HEK293T (cell line): ENCODE measurements at regions not wholly inside any gene's neighbourhood (a gene's known extent, or its start where the extent isn't known, plus 50 kb on each side); places are given as distances from the start of the nearest gene placed in this dataset.
"Not testable (repeated sequence)": the region's sequence is repeated elsewhere in the genome, so short reads cannot be mapped to it uniquely, and the experiment has no call there.

Experiments
- CTCF ChIA-PET: fragments of 350-600 bp; formaldehyde crosslinking; extraction: SDS; loops from one replicate; lab custom pipeline; 2021; ENCODE audit warnings: antibody characterized with exemption, inconsistent platforms; lab: Yijun Ruan, JAX
- POLR2A ChIA-PET: fragments of 350-600 bp; formaldehyde crosslinking; extraction: SDS; loops from one replicate; lab custom pipeline; 2020; ENCODE audit warnings: antibody characterized with exemption, inconsistent platforms; lab: Yijun Ruan, JAX
- DNase-seq: peaks from one replicate; pipeline ENCODE4 v3.0.0; 2012; ENCODE audit warnings: mixed read lengths; ENCODE audit errors: extremely low spot score
- ARNT ChIP-seq: fragments of 450-650 bp; IDR thresholded peaks from 2 replicates; pipeline ENCODE4 v1.6.1; 2017; ENCODE audit warnings: mild to moderate bottlenecking
- BHLHE40 ChIP-seq: fragments of 450-650 bp; IDR thresholded peaks from 2 replicates; pipeline ENCODE4 v1.6.1; 2016; ENCODE audit warnings: mild to moderate bottlenecking, moderate library complexity, borderline replicate concordance
- CTBP1 ChIP-seq: fragments of 450-650 bp; IDR thresholded peaks from 2 replicates; pipeline ENCODE4 v1.6.1; 2016; ENCODE audit warnings: borderline replicate concordance
- ELF4 ChIP-seq: fragments of 450-650 bp; IDR thresholded peaks from 2 replicates; pipeline ENCODE4 v1.6.1; 2017; ENCODE audit warnings: antibody characterized with exemption
- FOXA1 ChIP-seq: fragments of 450-650 bp; IDR thresholded peaks from 2 replicates; pipeline ENCODE4 v1.6.1; 2016; ENCODE audit warnings: mild to moderate bottlenecking
- FOXK2 ChIP-seq: fragments of 450-650 bp; IDR thresholded peaks from 2 replicates; pipeline ENCODE4 v1.6.1; 2016; ENCODE audit warnings: mild to moderate bottlenecking
- FOXM1 ChIP-seq: fragments of 450-650 bp; IDR thresholded peaks from 2 replicates; pipeline ENCODE4 v1.6.1; 2017; ENCODE audit warnings: mild to moderate bottlenecking, borderline replicate concordance
- HDGF ChIP-seq: fragments of 450-650 bp; IDR thresholded peaks from 2 replicates; pipeline ENCODE4 v1.6.1; 2017; ENCODE audit warnings: antibody characterized with exemption, borderline replicate concordance
- L3MBTL2 ChIP-seq: fragments of 450-650 bp; conservative IDR thresholded peaks from 2 replicates; pipeline ENCODE4 v1.6.1; 2016; ENCODE audit warnings: mild to moderate bottlenecking
- LEF1 ChIP-seq: fragments of 450-650 bp; IDR thresholded peaks from 2 replicates; pipeline ENCODE4 v1.6.1; 2017; ENCODE audit warnings: mild to moderate bottlenecking, borderline replicate concordance
- NFRKB ChIP-seq: fragments of 450-650 bp; IDR thresholded peaks from 2 replicates; pipeline ENCODE4 v1.6.1; 2016; ENCODE audit warnings: mild to moderate bottlenecking, moderate library complexity
- SP1 ChIP-seq: fragments of 450-650 bp; IDR thresholded peaks from 2 replicates; pipeline ENCODE4 v1.6.1; 2017
- SUZ12 ChIP-seq: fragments of 450-650 bp; IDR thresholded peaks from 2 replicates; pipeline ENCODE4 v1.6.1; 2016; ENCODE audit warnings: mild to moderate bottlenecking
- TARDBP ChIP-seq: fragments of 450-650 bp; IDR thresholded peaks from 2 replicates; pipeline ENCODE4 v1.6.1; 2016
- ZNF384 ChIP-seq: fragments of 450-650 bp; IDR thresholded peaks from 2 replicates; pipeline ENCODE4 v1.6.1; 2016
- TF ChIP-seq, protein P1 (sequence below): fragments of 450-650 bp; IDR thresholded peaks from 2 replicates; pipeline ENCODE4 v1.6.1; 2016

DNA sequence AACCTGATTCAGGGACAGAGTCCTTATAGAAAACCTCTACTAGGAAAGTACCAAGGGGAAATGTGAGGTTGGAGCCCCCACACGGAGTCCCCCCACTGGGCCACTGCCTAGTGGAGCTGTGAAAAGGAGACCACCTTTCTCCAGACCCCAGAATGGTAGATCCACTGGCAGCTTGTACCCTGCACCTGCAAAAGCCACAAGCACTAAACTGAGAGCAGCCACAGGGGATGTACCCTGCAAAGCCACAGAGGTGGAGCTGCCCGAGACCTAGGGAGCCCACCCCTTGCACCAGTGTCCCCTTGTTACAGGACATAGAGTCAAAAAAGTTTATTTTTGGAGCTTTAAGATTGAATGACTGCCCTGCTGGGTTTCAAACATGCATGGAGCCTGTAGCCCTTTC lies 87.2 kb upstream of the KCNMA1 start:
- POLR2A ChIA-PET, result interaction anchor here (0.7 kb wide), 1 partner anchor 12 kb away, joined by 3 read pairs; no protein-coding TSS in a partner anchor
- CTCF ChIA-PET, result interaction anchor here (1.3 to 1.8 kb wide), 2 partner anchors 8 to 14 kb away, joined by 3 to 8 read pairs; no protein-coding TSS in a partner anchor
- DNase-seq, result no peak
- no peak for TF ChIP-seq L3MBTL2

- no peak for TF ChIP-seq TARDBP
- no peak for TF ChIP-seq FOXK2
- TF ChIP-seq CTBP1, result no peak
- TF ChIP-seq, protein P1, sequence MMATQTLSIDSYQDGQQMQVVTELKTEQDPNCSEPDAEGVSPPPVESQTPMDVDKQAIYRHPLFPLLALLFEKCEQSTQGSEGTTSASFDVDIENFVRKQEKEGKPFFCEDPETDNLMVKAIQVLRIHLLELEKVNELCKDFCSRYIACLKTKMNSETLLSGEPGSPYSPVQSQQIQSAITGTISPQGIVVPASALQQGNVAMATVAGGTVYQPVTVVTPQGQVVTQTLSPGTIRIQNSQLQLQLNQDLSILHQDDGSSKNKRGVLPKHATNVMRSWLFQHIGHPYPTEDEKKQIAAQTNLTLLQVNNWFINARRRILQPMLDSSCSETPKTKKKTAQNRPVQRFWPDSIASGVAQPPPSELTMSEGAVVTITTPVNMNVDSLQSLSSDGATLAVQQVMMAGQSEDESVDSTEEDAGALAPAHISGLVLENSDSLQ, result no peak
- no peak for TF ChIP-seq ZNF384
- no peak for TF ChIP-seq LEF1
- ChIA-PET POLR2A (no interaction called here), CTCF (interaction anchor here (1.0 to 1.5 kb wide), 3 partner anchors 9 to 33 kb away, joined by 3 to 7 read pairs (median 3); no protein-coding TSS in a partner anchor)
- DNase-seq, result no peak
Measured at GRCh38 chr10:77723376-77723775, 85.8 kb upstream of the KCNMA1 start.

DNA sequence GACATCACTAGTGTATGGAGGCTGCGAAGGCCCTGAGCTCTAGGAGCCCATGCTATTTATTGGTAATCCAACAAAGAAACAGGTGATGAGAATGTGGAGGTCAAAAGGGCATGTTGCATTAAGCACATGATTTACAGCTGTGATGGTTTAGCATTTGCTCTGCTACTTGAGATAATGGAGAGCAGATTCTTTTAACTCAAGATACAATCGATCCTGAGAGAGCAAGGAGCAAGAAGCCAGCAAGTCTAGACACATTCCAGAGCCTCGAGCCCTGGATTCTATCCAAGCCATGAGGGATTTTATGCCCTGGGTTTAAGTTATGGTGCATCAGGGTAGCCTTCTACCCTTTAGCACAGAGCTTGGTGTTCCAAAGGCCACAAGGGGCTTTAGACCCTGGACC lies 85.3 kb upstream of the KCNMA1 start:
- CTCF ChIA-PET, result interaction anchor here (0.6 to 1.5 kb wide), 4 partner anchors 9 to 34 kb away, joined by 3 to 7 read pairs (median 3); no protein-coding TSS in a partner anchor
- DNase-seq, result not testable (repeated sequence)

DNA sequence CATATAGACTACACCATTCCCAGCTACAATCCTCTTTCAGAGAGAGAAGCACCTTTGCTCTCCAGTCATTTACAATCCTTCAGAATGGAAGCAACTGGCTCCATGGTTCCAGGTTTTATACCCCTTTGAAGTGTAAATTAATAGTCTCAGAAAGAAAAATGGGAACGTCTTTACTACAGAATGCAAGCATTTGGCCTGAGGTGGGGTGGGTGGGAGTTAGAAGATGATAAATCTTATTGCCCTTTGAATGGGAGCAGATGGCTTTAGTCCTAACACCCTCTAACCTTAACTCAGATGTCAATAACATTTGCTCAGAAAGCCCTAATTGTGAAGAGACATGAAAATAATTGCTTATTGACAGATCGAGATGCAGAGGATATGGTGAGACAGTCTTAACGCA lies 84.2 kb upstream of the KCNMA1 start:
- no peak for TF ChIP-seq ARNT
- no peak for TF ChIP-seq L3MBTL2
- TF ChIP-seq TARDBP, result no peak
- no peak for TF ChIP-seq LEF1
- ChIA-PET CTCF (no interaction called here), POLR2A (no interaction called here)
- no peak for DNase-seq

More for the DNA sequence above, 85.3 kb upstream of the KCNMA1 start:
- POLR2A ChIA-PET, result not testable (repeated sequence)

DNA sequence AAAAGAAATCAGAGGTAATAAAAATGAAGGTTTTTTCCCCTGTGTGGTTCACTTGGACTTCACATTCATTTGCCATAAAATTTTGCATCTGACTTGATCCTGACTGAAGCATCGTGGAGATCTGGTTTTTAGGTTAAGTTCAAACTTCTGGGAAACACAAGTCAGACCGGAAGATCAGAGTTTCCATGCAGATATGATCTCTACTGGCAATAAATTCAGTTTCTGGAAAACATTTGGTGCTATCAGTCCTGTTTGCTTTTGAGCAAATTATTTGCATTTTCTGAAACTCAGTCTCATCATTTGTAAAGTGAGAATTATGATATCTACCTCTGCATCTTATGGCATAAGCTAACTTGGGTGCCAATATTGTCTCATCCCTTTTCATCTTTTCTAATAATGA lies 81.3 kb upstream of the KCNMA1 start:
- TF ChIP-seq, protein P1, result no peak
- TF ChIP-seq FOXK2, result no peak
- POLR2A ChIA-PET, result no interaction called here

GRCh38 chr10:77718312-77718711 lies 80.7 kb upstream of the KCNMA1 start:
- POLR2A ChIA-PET, CTCF ChIA-PET, DNase-seq: not testable (repeated sequence)

More for the DNA sequence above, 81.3 kb upstream of the KCNMA1 start:
- CTCF ChIA-PET, result interaction anchor here (0.5 to 1.5 kb wide), 3 partner anchors 10 to 587 kb away, joined by 3 to 6 read pairs (median 3); no protein-coding TSS in a partner anchor
- DNase-seq, result no peak

- ChIA-PET POLR2A (interaction anchor here (1.0 kb wide), 1 partner anchor 39 kb away, joined by 3 read pairs; no protein-coding TSS in a partner anchor), CTCF (interaction anchor here (0.6 to 1.2 kb wide), 3 partner anchors 17 to 44 kb away, joined by 3 to 7 read pairs (median 3); no protein-coding TSS in a partner anchor)
- DNase-seq, result no peak
- no peak for TF ChIP-seq TARDBP
- no peak for TF ChIP-seq L3MBTL2
- TF ChIP-seq SP1, result no peak
- no peak for TF ChIP-seq ELF4
- no peak for TF ChIP-seq FOXK2
- no peak for TF ChIP-seq FOXM1
- TF ChIP-seq CTBP1, result no peak
- TF ChIP-seq FOXA1, result no peak
- TF ChIP-seq, protein P1, result no peak
- no peak for TF ChIP-seq HDGF
- no peak for TF ChIP-seq LEF1
Measured at GRCh38 chr10:77717336-77717735, 79.7 kb upstream of the KCNMA1 start.

DNA sequence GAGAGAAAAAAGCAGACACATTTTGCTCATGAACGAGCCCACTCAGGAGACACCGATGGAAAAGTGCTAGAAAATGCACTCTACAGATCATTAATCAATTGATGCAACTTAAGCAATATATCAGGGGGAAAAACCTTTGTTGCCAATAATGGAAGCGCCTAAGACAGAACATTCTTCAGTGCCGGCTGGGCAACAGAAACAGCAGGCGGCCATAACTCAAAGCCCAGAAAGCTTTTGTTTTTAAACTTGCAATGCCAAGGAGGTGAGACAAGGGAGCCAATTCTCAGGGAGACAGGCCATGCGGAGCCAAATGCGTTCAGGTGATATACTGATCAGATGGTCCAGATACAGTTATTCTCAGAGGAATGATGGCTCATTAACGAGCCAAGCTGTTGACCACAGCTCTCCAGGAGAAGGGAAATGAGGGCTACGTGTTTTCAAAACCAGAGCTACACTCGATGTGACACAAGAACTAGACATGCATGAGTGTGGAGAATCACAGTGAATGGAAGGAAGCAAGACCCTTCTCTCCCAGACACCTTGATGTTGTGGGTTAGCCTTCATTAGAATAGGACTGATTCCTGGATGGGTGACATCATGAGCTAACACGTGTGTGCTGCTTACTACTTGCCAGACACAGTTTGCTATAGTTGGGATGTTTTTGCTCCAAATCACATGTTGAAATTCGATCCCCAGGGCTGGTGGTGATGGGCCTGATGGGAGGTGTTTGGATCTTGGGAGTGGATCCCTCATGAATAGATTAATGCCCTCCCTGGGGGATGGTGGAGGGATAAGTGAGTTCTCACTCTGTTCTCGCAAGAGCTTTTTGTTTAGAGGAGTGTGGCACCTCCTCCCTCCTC lies 79.1 kb upstream of the KCNMA1 start:
- POLR2A ChIA-PET, result interaction anchor here (1.0 kb wide), 1 partner anchor 40 kb away, joined by 3 read pairs; no protein-coding TSS in a partner anchor
- TF ChIP-seq ARNT (no peak), L3MBTL2 (no peak), FOXK2 (no peak), SUZ12 (no peak), FOXA1 (no peak), CTBP1 (no peak), BHLHE40 (no peak), ZNF384 (no peak), LEF1 (no peak), HDGF (no peak), NFRKB (no peak), FOXM1 (no peak), SP1 (no peak), ELF4 (no peak), TARDBP (no peak)
- TF ChIP-seq, protein P1, result no peak
- DNase-seq, result no peak
- CTCF ChIA-PET, result interaction anchor here (0.6 to 1.2 kb wide), 5 partner anchors 8 to 542 kb away, joined by 3 to 7 read pairs (median 3); no protein-coding TSS in a partner anchor
